CD14-positive monocyte (primary cell): ENCODE measurements at regions not wholly inside any gene's neighbourhood (a gene's known extent, or its start where the extent isn't known, plus 50 kb on each side); places are given as distances from the start of the nearest gene placed in this dataset.

Experiments
- DNase-seq, 3 donors: peaks; one replicate each; pipeline ENCODE4 v3.0.0-alpha.2; 2011 to 2022
- H2AFZ ChIP-seq: 2 replicates; pipeline ENCODE4 v1.6.0; 2012; ENCODE audit warnings: mild to moderate bottlenecking, low read depth, low read length, inconsistent platforms; ENCODE audit not compliant: insufficient read depth, poor library complexity, severe bottlenecking
- H3K27ac ChIP-seq, 2 donors: 1 replicate in 1 of 2; 2 replicates in 1 of 2; pipeline ENCODE4 v1.5.1; 2012 to 2013; ENCODE audit warnings: low read length in 2 of 2, control low read depth in 1 of 2, inconsistent platforms in 1 of 2, low read depth in 1 of 2, mild to moderate bottlenecking in 1 of 2
- H3K27me3 ChIP-seq, 2 donors: one replicate each; pipeline versions ENCODE4 v1.6.0 to v1.6.1; 2011 to 2013; ENCODE audit warnings: low read length in 2 of 2; ENCODE audit not compliant: control insufficient read depth in 2 of 2, insufficient read depth in 2 of 2
- H3K36me3 ChIP-seq, 2 donors: replicated peaks in 1 of 2; 1 replicate in 1 of 2; 2 replicates in 1 of 2; pipeline versions ENCODE4 v1.5.1 to v1.6.1; 2012 to 2013; ENCODE audit warnings: low read length in 2 of 2, control low read depth in 1 of 2, inconsistent platforms in 1 of 2, mild to moderate bottlenecking in 1 of 2; ENCODE audit not compliant: insufficient read depth in 2 of 2, control insufficient read depth in 1 of 2
- H3K4me1 ChIP-seq, 2 donors: 1 replicate in 1 of 2; 2 replicates in 1 of 2; pipeline versions ENCODE4 v1.5.1 to v1.6.1; 2012 to 2013; ENCODE audit warnings: low read length in 2 of 2, control low read depth in 1 of 2, inconsistent platforms in 1 of 2, mild to moderate bottlenecking in 1 of 2, moderate library complexity in 1 of 2; ENCODE audit not compliant: insufficient read depth in 2 of 2, control insufficient read depth in 1 of 2
- H3K4me2 ChIP-seq: replicated peaks from 2 replicates; pipeline ENCODE3; 2012; ENCODE audit warnings: low read length, moderate library complexity, mild to moderate bottlenecking; ENCODE audit not compliant: poor library complexity, severe bottlenecking; ENCODE audit errors: extremely low read depth
- H3K4me3 ChIP-seq, 3 experiments: fragments of 200-600 bp in 1 of 3; sonication (generic) in 1 of 3; replicated peaks in 1 of 3; 1 replicate in 2 of 3; 2 replicates in 1 of 3; pipeline ENCODE4 v1.5.1; 2011 to 2013; ENCODE audit warnings: low read length in 3 of 3, mild to moderate bottlenecking in 3 of 3, control low read depth in 2 of 3, low read depth in 2 of 3, inconsistent platforms in 1 of 3, moderate library complexity in 1 of 3
- H3K79me2 ChIP-seq: 2 replicates; pipeline ENCODE4 v1.6.0; 2012; ENCODE audit warnings: mild to moderate bottlenecking, control low read depth, inconsistent platforms, low read length, moderate library complexity; ENCODE audit not compliant: insufficient read depth
- H3K9ac ChIP-seq: 2 replicates; pipeline ENCODE4 v1.6.0; 2017; ENCODE audit warnings: low read length, mild to moderate bottlenecking; ENCODE audit not compliant: insufficient read depth, poor library complexity, severe bottlenecking
- H3K9me3 ChIP-seq, 2 donors: replicated peaks in 1 of 2; 1 replicate in 1 of 2; 2 replicates in 1 of 2; pipeline versions ENCODE4 v1.5.1 to v1.6.1; 2012 to 2013; ENCODE audit warnings: low read length in 2 of 2, control low read depth in 1 of 2; ENCODE audit not compliant: control insufficient read depth in 1 of 2, insufficient read depth in 1 of 2
- H4K20me1 ChIP-seq: 2 replicates; pipeline ENCODE4 v1.6.0; 2012; ENCODE audit warnings: mild to moderate bottlenecking, low read length, control low read depth, moderate library complexity; ENCODE audit not compliant: insufficient read depth
- H3K27ac Mint-ChIP-seq, 7 donors: one replicate each; pipeline ENCODE4 v1.8.0; 2020; ENCODE audit warnings: mild to moderate bottlenecking in 7 of 7, mixed read lengths in 7 of 7, moderate library complexity in 6 of 7, inconsistent platforms in 2 of 7
- H3K27me3 Mint-ChIP-seq, 3 donors: one replicate each; pipeline ENCODE4 v1.8.0; 2021 to 2022; ENCODE audit warnings: low read depth in 3 of 3, mild to moderate bottlenecking in 3 of 3, mixed read lengths in 3 of 3, moderate library complexity in 3 of 3, inconsistent platforms in 1 of 3
- H3K36me3 Mint-ChIP-seq, 2 donors: one replicate each; pipeline ENCODE4 v1.8.0; 2020; ENCODE audit warnings: mixed read lengths in 2 of 2, inconsistent platforms in 1 of 2, mild to moderate bottlenecking in 1 of 2
- H3K4me1 Mint-ChIP-seq: one replicate; pipeline ENCODE4 v1.8.0; 2020; ENCODE audit warnings: mild to moderate bottlenecking, mixed read lengths
- H3K4me3 Mint-ChIP-seq, 2 donors: one replicate each; pipeline ENCODE4 v1.8.0; 2020; ENCODE audit warnings: mild to moderate bottlenecking in 2 of 2, mixed read lengths in 2 of 2, moderate library complexity in 1 of 2
- H3K9me3 Mint-ChIP-seq, 7 donors: one replicate each; pipeline ENCODE4 v1.8.0; 2020 to 2022; ENCODE audit warnings: mixed read lengths in 7 of 7, mild to moderate bottlenecking in 6 of 7, moderate library complexity in 6 of 7, inconsistent platforms in 2 of 7
- CTCF ChIP-seq: fragments of 200-600 bp; IDR thresholded peaks from one replicate; pipeline ENCODE4 v1.8.0; 2022; ENCODE audit warnings: antibody characterized with exemption, mild to moderate bottlenecking
- WGBS: methylation state at CpG from one replicate; pipeline ENCODE4 v1.1.5; 2013; ENCODE audit warnings: missing lambda C conversion rate; ENCODE audit not compliant: insufficient coverage; 5-methylcytosine and 5-hydroxymethylcytosine counted together
- intact Hi-C, 2 donors: fragments of 100-400 bp; cut with micrococcal nuclease; formaldehyde crosslinking; loops; one replicate each; pipeline versions ENCODE4 v1.15.0 to v1.15.1; 2023

- Histone ChIP-seq H3K79me2 (no peaks in the 10 kb centered on the region), H3K27ac (no peak overlapping the region), H3K9ac (no peak overlapping the region), H3K9me3 (no peaks in the 10 kb centered on the region), H3K36me3 (no peaks in the 10 kb centered on the region), H3K4me3 (no peak overlapping the region), H2AFZ (no peak overlapping the region), H3K27me3 (no peaks in the 10 kb centered on the region), H3K4me2 (no peak overlapping the region), H4K20me1 (no peaks in the 10 kb centered on the region), H3K4me1 (no peaks in the 10 kb centered on the region)
- H3K27me3 Mint-ChIP-seq, result peaks cover 5 to 19% (median 10%) of the 10 kb centered on the region in 3 donors
- TF ChIP-seq CTCF, result no peak
- H3K4me3 Mint-ChIP-seq, result no peak overlapping the region
- H3K36me3 Mint-ChIP-seq, result no peaks in the 10 kb centered on the region
- H3K4me1 Mint-ChIP-seq, result peaks cover 5% of the 10 kb centered on the region
- no CpG with 5 or more reads among the region's 3 CpGs for WGBS
- no peak overlapping the region for H3K27ac Mint-ChIP-seq
- intact Hi-C loops, result no loop called here
- H3K9me3 Mint-ChIP-seq, result peaks cover 0 to 3% (median 0%) of the 10 kb centered on the region in 7 donors
- DNase-seq, result no peak
These were observed 56.0 kb upstream of the TSPAN18 start for GRCh38 chr11:44670794-44671193.

- Histone ChIP-seq H4K20me1 (no peaks in the 10 kb centered on the region), H3K9me3 (no peaks in the 10 kb centered on the region), H3K4me1 (no peaks in the 10 kb centered on the region), H3K27me3 (no peaks in the 10 kb centered on the region), H3K36me3 (no peaks in the 10 kb centered on the region), H3K79me2 (no peaks in the 10 kb centered on the region), H2AFZ (no peak overlapping the region), H3K4me3 (no peak overlapping the region), H3K9ac (no peak overlapping the region), H3K27ac (no peak overlapping the region), H3K4me2 (no peak overlapping the region)
- Mint-ChIP-seq H3K4me3 (no peak overlapping the region), H3K36me3 (no peaks in the 10 kb centered on the region), H3K27ac (no peak overlapping the region), H3K27me3 (peaks cover 4 to 16% (median 10%) of the 10 kb centered on the region in 3 donors), H3K9me3 (peaks cover 0 to 3% (median 0%) of the 10 kb centered on the region in 7 donors), H3K4me1 (peaks cover 5% of the 10 kb centered on the region)
- WGBS, result no CpG with 5 or more reads among the region's 1 CpG
- TF ChIP-seq CTCF, result no peak
- no peak for DNase-seq
- intact Hi-C loops, result no loop called here
These were observed 55.5 kb upstream of the TSPAN18 start for GRCh38 chr11:44671234-44671633.
